ENCODE measurements at regions not wholly inside any gene's neighbourhood (a gene's known extent, or its start where the extent isn't known, plus 50 kb on each side); places are given as distances from the start of the nearest gene placed in this dataset.
A peak's percentile ranks its signal among the peaks of the same experiment; 100 is the strongest.

GRCh38 chr11:113591117-113591516 lies 115.0 kb downstream of the TMPRSS5 start (continued):
- TF ChIP-seq ZNF512 (CRISPR knock-in tag; IDR thresholded peaks at IDR 0.05; ENCODE audit: borderline replicate concordance) (no peak), FOXK1 (CRISPR knock-in tag; IDR thresholded peaks at IDR 0.05) (no peak)

GRCh38 chr11:113587308-113587739 lies 112.1 kb upstream of the DRD2 start:
- POLR2A ChIA-PET = no interaction called here
- DNase-seq (ENCODE audit: low spot score) = no peak
- Mint-ChIP-seq H3K4me1 (peaks cover 2% of the 10 kb centered on the region; the same call in 1 of the 2 replicates), H3K27ac (no peak overlapping the region), H3K4me3 (no peak overlapping the region), H3K36me3 (no peaks in the 10 kb centered on the region), H3K27me3 (ENCODE audit: low read depth) (no peaks in the 10 kb centered on the region), H3K9me3 (peaks cover 5% of the 10 kb centered on the region; the same call in 1 of the 2 replicates)
- peak; percentile 60 for ATAC-seq
- TF ChIP-seq NFYB (CRISPR knock-in tag; conservative IDR thresholded peaks at IDR 0.05; ENCODE audit: low read depth) = no peak
- TF ChIP-seq PRDM15 (CRISPR knock-in tag; IDR thresholded peaks at IDR 0.05) = no peak
- TF ChIP-seq ZNF423 (CRISPR knock-in tag; IDR thresholded peaks at IDR 0.05) = no peak
- peak; percentile 84 for TF ChIP-seq ZNF121 (CRISPR knock-in tag; IDR thresholded peaks at IDR 0.05)
- TF ChIP-seq USF1 (CRISPR knock-in tag; IDR thresholded peaks at IDR 0.05) = no peak
- CTCF ChIA-PET = interaction anchor here (0.7 to 1.5 kb wide), 6 partner anchors 9 to 209 kb away, joined by 3 to 19 read pairs (median 4); no protein-coding TSS in a partner anchor

- CTCF ChIA-PET = no interaction called here
- H3K27me3 Mint-ChIP-seq (ENCODE audit: low read depth) = no peaks in the 10 kb centered on the region
- POLR2A ChIA-PET = no interaction called here
- no peak overlapping the region for H3K4me3 Mint-ChIP-seq
- DNase-seq (ENCODE audit: low spot score) (no peak), ATAC-seq (no peak)
- no peaks in the 10 kb centered on the region for H3K36me3 Mint-ChIP-seq
- H3K4me1 Mint-ChIP-seq = peaks cover 8% of the 10 kb centered on the region
- H3K9me3 Mint-ChIP-seq = peaks cover 5% of the 10 kb centered on the region; the same call in 1 of the 2 replicates
- H3K27ac Mint-ChIP-seq = no peak overlapping the region
- TF ChIP-seq ZNF423 (CRISPR knock-in tag; IDR thresholded peaks at IDR 0.05) (no peak), ZNF396 (CRISPR knock-in tag; IDR thresholded peaks at IDR 0.05; ENCODE audit: borderline replicate concordance) (no peak), MYBL2 (CRISPR knock-in tag; IDR thresholded peaks at IDR 0.05) (no peak), HMGXB4 (CRISPR knock-in tag; IDR thresholded peaks at IDR 0.05) (no peak), USF2 (CRISPR knock-in tag; IDR thresholded peaks at IDR 0.05) (no peak), RELA (CRISPR knock-in tag; IDR thresholded peaks at IDR 0.05; ENCODE audit: borderline replicate concordance) (no peak), ZNF317 (CRISPR knock-in tag; IDR thresholded peaks at IDR 0.05; ENCODE audit: borderline replicate concordance, low read depth) (no peak), ZSCAN18 (CRISPR knock-in tag; IDR thresholded peaks at IDR 0.05) (no peak), USF1 (CRISPR knock-in tag; IDR thresholded peaks at IDR 0.05) (no peak), ETV6 (CRISPR knock-in tag; IDR thresholded peaks at IDR 0.05) (no peak), CREM (CRISPR knock-in tag; IDR thresholded peaks at IDR 0.05) (no peak), KAT7 (CRISPR knock-in tag; IDR thresholded peaks at IDR 0.05; ENCODE audit: borderline replicate concordance) (no peak), FOXP4 (CRISPR knock-in tag; IDR thresholded peaks at IDR 0.05) (no peak), IRF2 (CRISPR knock-in tag; IDR thresholded peaks at IDR 0.05; ENCODE audit: borderline replicate concordance, low read depth) (no peak), TEAD1 (CRISPR knock-in tag; IDR thresholded peaks at IDR 0.05) (no peak), NR2C2 (CRISPR knock-in tag; IDR thresholded peaks at IDR 0.05) (no peak)
Observed at GRCh38 chr11:113584371-113584770, 109.2 kb upstream of the DRD2 start.
